Suprapubic skin (tissue), 4 donors: ENCODE measurements at regions not wholly inside any gene's neighbourhood (a gene's known extent, or its start where the extent isn't known, plus 50 kb on each side); places are given as distances from the start of the nearest gene placed in this dataset.

Source experiments
- DNase-seq, 2 donors: peaks; one replicate each; pipeline ENCODE4 v3.0.0-alpha.2; 2019; ENCODE audit warnings: low spot score in 2 of 2
- H3K27ac ChIP-seq: fragments of 200-600 bp; sonication (generic); one replicate; pipeline ENCODE4 v1.5.1; 2019
- H3K27me3 ChIP-seq: fragments of 200-600 bp; sonication (generic); one replicate; pipeline ENCODE4 v1.5.1; 2019
- H3K36me3 ChIP-seq: fragments of 200-600 bp; sonication (generic); one replicate; pipeline ENCODE4 v1.5.1; 2019
- H3K4me1 ChIP-seq: fragments of 200-600 bp; sonication (generic); one replicate; pipeline ENCODE4 v1.5.1; 2019
- H3K4me3 ChIP-seq: fragments of 200-600 bp; sonication (generic); one replicate; pipeline ENCODE4 v1.5.1; 2019; ENCODE audit warnings: mild to moderate bottlenecking
- H3K9me3 ChIP-seq: fragments of 200-600 bp; sonication (generic); one replicate; pipeline ENCODE4 v1.5.1; 2019
- CTCF ChIP-seq, 2 donors: fragments of 200-600 bp in 1 of 2; fragments of 450-650 bp in 1 of 2; sonication (generic) in 1 of 2; IDR thresholded peaks; one replicate each; pipeline ENCODE4 v1.5.1; 2016 to 2019; ENCODE audit warnings: antibody characterized with exemption in 2 of 2, mild to moderate bottlenecking in 1 of 2, moderate library complexity in 1 of 2
- EP300 ChIP-seq: sonication (generic); formaldehyde crosslinking; IDR thresholded peaks from one replicate; pipeline ENCODE4 v1.6.1; 2017; ENCODE audit warnings: antibody characterized with exemption
- POLR2A ChIP-seq, 2 donors: fragments of 450-650 bp; IDR thresholded peaks; one replicate each; pipeline ENCODE4 v1.6.1; 2017; ENCODE audit warnings: antibody characterized with exemption in 2 of 2, mild to moderate bottlenecking in 2 of 2, moderate library complexity in 2 of 2
- POLR2AphosphoS5 ChIP-seq, 3 donors: sonication (generic); formaldehyde crosslinking; IDR thresholded peaks; one replicate each; pipeline ENCODE4 v1.6.1; 2017; ENCODE audit warnings: antibody characterized with exemption in 3 of 3
- WGBS: methylation state at CpG from one replicate; pipeline ENCODE4 v1.1.5; 2018; 5-methylcytosine and 5-hydroxymethylcytosine counted together

- H3K9me3 ChIP-seq = no peaks in the 10 kb centered on the region
- no peaks in the 10 kb centered on the region for H3K4me1 ChIP-seq
- H3K27me3 ChIP-seq = no peaks in the 10 kb centered on the region
- H3K4me3 ChIP-seq = no peak overlapping the region
- no peaks in the 10 kb centered on the region for H3K36me3 ChIP-seq
- no peak for DNase-seq
- TF ChIP-seq POLR2A (IDR thresholded peaks at IDR 0.05) (no peak), CTCF (IDR thresholded peaks at IDR 0.05) (no peak), EP300 (no peak), POLR2AphosphoS5 (IDR thresholded peaks at IDR 0.05) (no peak)
- no peak overlapping the region for H3K27ac ChIP-seq
These were observed 1304.9 kb downstream of the MRPL39 start for GRCh38 chr21:24302400-24302799.

- Histone ChIP-seq H3K36me3 (no peaks in the 10 kb centered on the region), H3K4me1 (no peaks in the 10 kb centered on the region), H3K4me3 (no peak overlapping the region), H3K27me3 (no peaks in the 10 kb centered on the region), H3K9me3 (no peaks in the 10 kb centered on the region), H3K27ac (no peak overlapping the region)
- TF ChIP-seq POLR2AphosphoS5 (IDR thresholded peaks at IDR 0.05) = no peak
- TF ChIP-seq EP300 = no peak
- no peak for TF ChIP-seq POLR2A (IDR thresholded peaks at IDR 0.05)
- TF ChIP-seq CTCF (IDR thresholded peaks at IDR 0.05) = no peak
- DNase-seq = no peak
- 82% methylated on average over 1 of the region's 1 CpG for WGBS
These were observed 1309.2 kb downstream of the MRPL39 start for GRCh38 chr21:24298040-24298439.

- Histone ChIP-seq H3K9me3 (no peaks in the 10 kb centered on the region), H3K27me3 (no peaks in the 10 kb centered on the region), H3K36me3 (no peaks in the 10 kb centered on the region), H3K4me3 (no peak overlapping the region), H3K4me1 (no peaks in the 10 kb centered on the region), H3K27ac (no peak overlapping the region)
- DNase-seq = no peak
- WGBS = 56% methylated on average over 2 of the region's 2 CpGs
- TF ChIP-seq POLR2AphosphoS5 (IDR thresholded peaks at IDR 0.05) (no peak), CTCF (IDR thresholded peaks at IDR 0.05) (no peak), POLR2A (IDR thresholded peaks at IDR 0.05) (no peak), EP300 (no peak)
These were observed 1313.1 kb downstream of the MRPL39 start for GRCh38 chr21:24294171-24294570.

- Histone ChIP-seq H3K27me3 (no peaks in the 10 kb centered on the region), H3K4me3 (no peak overlapping the region), H3K4me1 (no peaks in the 10 kb centered on the region), H3K36me3 (no peaks in the 10 kb centered on the region), H3K27ac (no peak overlapping the region), H3K9me3 (no peaks in the 10 kb centered on the region)
- WGBS = 40% methylated on average over 6 of the region's 6 CpGs
- DNase-seq = no peak
- TF ChIP-seq POLR2AphosphoS5 (IDR thresholded peaks at IDR 0.05) (no peak), EP300 (no peak), POLR2A (IDR thresholded peaks at IDR 0.05) (no peak), CTCF (IDR thresholded peaks at IDR 0.05) (no peak)
These were observed 1317.0 kb downstream of the MRPL39 start for GRCh38 chr21:24290151-24290833.

GRCh38 chr21:24289539-24289938 is 1317.7 kb downstream of the MRPL39 start:
- Histone ChIP-seq H3K27me3 (no peaks in the 10 kb centered on the region), H3K27ac (no peak overlapping the region), H3K36me3 (no peaks in the 10 kb centered on the region), H3K4me1 (no peaks in the 10 kb centered on the region), H3K4me3 (no peak overlapping the region), H3K9me3 (no peaks in the 10 kb centered on the region)
- WGBS = 69% methylated on average over 1 of the region's 1 CpG
- no peak for TF ChIP-seq EP300
- no peak for TF ChIP-seq CTCF (IDR thresholded peaks at IDR 0.05)
- no peak for TF ChIP-seq POLR2AphosphoS5 (IDR thresholded peaks at IDR 0.05)
- TF ChIP-seq POLR2A (IDR thresholded peaks at IDR 0.05) = no peak
- no peak for DNase-seq
